GM12878 (cell line): ENCODE measurements at regions not wholly inside any gene's neighbourhood (a gene's known extent, or its start where the extent isn't known, plus 50 kb on each side); places are given as distances from the start of the nearest gene placed in this dataset.

Source experiments
- ATAC-seq: fragments of 200-7000 bp; cut with Tn5 transposase; 3 replicates; pipeline ENCODE4 v1.9.1; 2020; ENCODE audit warnings: mild to moderate bottlenecking, moderate library complexity
- BruUV-seq: library from RNA; stranded (reverse); fragments of 400-500 nt; replicated peaks from 2 replicates; lab custom pipeline; 2021; lab: Mats Ljungman, UMichigan
- CTCF ChIA-PET: fragments of 300-600 bp; sonication (Branson Sonifier 250); formaldehyde crosslinking; extraction: SDS; loops from one replicate; lab custom pipeline; 2021; ENCODE audit warnings: inconsistent platforms; lab: Yijun Ruan, JAX
- POLR2A ChIA-PET: fragments of 350-600 bp; formaldehyde crosslinking; extraction: SDS; loops from one replicate; lab custom pipeline; 2021; ENCODE audit warnings: inconsistent platforms; lab: Charles Lee
- RAD21 ChIA-PET: fragments of 300-600 bp; sonication (Branson Sonifier 250); formaldehyde crosslinking; loops from one replicate; lab custom pipeline; 2023; ENCODE audit warnings: antibody characterized with exemption; ENCODE audit not compliant: unreplicated experiment; lab: Charles Lee
- SMC1A ChIA-PET: fragments of 300-600 bp; sonication (Branson Sonifier 250); formaldehyde crosslinking; loops from one replicate; lab custom pipeline; 2023; ENCODE audit not compliant: unreplicated experiment, uncharacterized antibody; lab: Charles Lee
- DNase-seq: peaks from one replicate; pipeline ENCODE4 v3.0.0-alpha.2; 2011; ENCODE audit warnings: low read depth, low spot score
- FAIRE-seq: peaks from 3 replicates; lab custom pipeline; 2011; peaks lifted over from hg19 to GRCh38; lab: Jason Lieb, UNC
- H2AFZ ChIP-seq: 2 replicates; pipeline ENCODE4 v1.6.0; 2011; ENCODE audit warnings: low read depth, low read length, control low read depth; ENCODE audit not compliant: control insufficient read depth
- H3K27ac ChIP-seq: 2 replicates; pipeline ENCODE4 v1.5.1; 2011; ENCODE audit warnings: control low read depth; ENCODE audit not compliant: control insufficient read depth, insufficient read depth
- H3K27me3 ChIP-seq, 2 experiments: replicated peaks in 1 of 2; 2 replicates each; pipeline versions ENCODE4 v1.6.0 to v1.6.1; 2011; ENCODE audit warnings: low read length in 1 of 2; ENCODE audit not compliant: control insufficient read depth in 2 of 2, insufficient read depth in 2 of 2
- H3K36me3 ChIP-seq, 2 experiments: 2 replicates each; pipeline ENCODE4 v1.5.1; 2011; ENCODE audit warnings: low read length in 1 of 2; ENCODE audit not compliant: control insufficient read depth in 2 of 2, insufficient read depth in 2 of 2
- H3K4me1 ChIP-seq: 2 replicates; pipeline ENCODE4 v1.6.1; 2011; ENCODE audit warnings: mild to moderate bottlenecking, low read length, moderate library complexity, mixed read lengths; ENCODE audit not compliant: control insufficient read depth, insufficient read depth
- H3K4me2 ChIP-seq: 2 replicates; pipeline ENCODE4 v1.6.0; 2011; ENCODE audit warnings: control low read depth; ENCODE audit not compliant: control insufficient read depth, insufficient read depth
- H3K4me3 ChIP-seq: fragments of 200-600 bp; sonication (generic); 2 replicates; pipeline ENCODE4 v1.5.1; 2016
- H3K79me2 ChIP-seq: 2 replicates; pipeline ENCODE4 v1.6.0; 2011; ENCODE audit warnings: low read length; ENCODE audit not compliant: control insufficient read depth, insufficient read depth
- H3K9ac ChIP-seq: 2 replicates; pipeline ENCODE4 v1.8.0; 2011; ENCODE audit warnings: low read length, control low read depth, mixed read lengths; ENCODE audit not compliant: control insufficient read depth, insufficient read depth
- H3K9me3 ChIP-seq: replicated peaks from 3 replicates; pipeline ENCODE4 v1.5.1; 2011; ENCODE audit warnings: mild to moderate bottlenecking, low read length; ENCODE audit not compliant: control insufficient read depth, insufficient read depth
- H4K20me1 ChIP-seq: 2 replicates; pipeline ENCODE4 v1.6.0; 2011; ENCODE audit not compliant: control insufficient read depth, insufficient read depth
- ASH2L ChIP-seq: fragments of 300-600, 200-600 bp; sonication (generic); IDR thresholded peaks from 2 replicates; pipeline ENCODE4 v1.6.1; 2017; ENCODE audit warnings: low read depth, mild to moderate bottlenecking, borderline replicate concordance
- BHLHE40 ChIP-seq, 2 experiments: fragments of 450-650 bp in 1 of 2; IDR thresholded peaks; 2 replicates each; pipeline ENCODE4 v1.6.1; 2011 to 2017; ENCODE audit warnings: low read depth in 2 of 2, borderline replicate concordance in 1 of 2, improper control_type of control experiment in 1 of 2, low read length in 1 of 2, mild to moderate bottlenecking in 1 of 2
- BMI1 ChIP-seq: fragments of 450-650 bp; IDR thresholded peaks from 2 replicates; pipeline ENCODE4 v1.6.1; 2016; ENCODE audit warnings: mild to moderate bottlenecking, moderate library complexity, borderline replicate concordance
- CHD1 ChIP-seq: IDR thresholded peaks from 2 replicates; pipeline ENCODE4 v1.6.1; 2012; ENCODE audit warnings: low read depth, low read length, improper control_type of control experiment
- EZH2 ChIP-seq: IDR thresholded peaks from 2 replicates; pipeline ENCODE4 v1.6.1; 2012; ENCODE audit warnings: low read depth, mild to moderate bottlenecking, control low read depth, inconsistent platforms, low read length, borderline replicate concordance; ENCODE audit not compliant: control insufficient read depth
- IRF4 ChIP-seq: IDR thresholded peaks from 2 replicates; pipeline ENCODE4 v1.6.1; 2011; ENCODE audit warnings: low read depth, low read length
- MEF2B ChIP-seq: fragments of 450-650 bp; IDR thresholded peaks from 2 replicates; pipeline ENCODE4 v1.6.1; 2018; ENCODE audit warnings: mild to moderate bottlenecking, moderate library complexity; ENCODE audit not compliant: partially characterized antibody, poor library complexity, severe bottlenecking
- MTA2 ChIP-seq: fragments of 450-650 bp; IDR thresholded peaks from 2 replicates; pipeline ENCODE4 v1.6.1; 2016; ENCODE audit warnings: low read depth, mild to moderate bottlenecking, moderate library complexity
- NBN ChIP-seq: fragments of 450-650 bp; IDR thresholded peaks from 2 replicates; pipeline ENCODE4 v1.6.1; 2016
- PAX8 ChIP-seq: fragments of 450-650 bp; IDR thresholded peaks from 2 replicates; pipeline ENCODE4 v1.6.1; 2017; ENCODE audit warnings: mild to moderate bottlenecking, moderate library complexity
- PML ChIP-seq: IDR thresholded peaks from 2 replicates; pipeline ENCODE4 v1.6.1; 2012; ENCODE audit warnings: low read length, inconsistent platforms
- POLR2A ChIP-seq: IDR thresholded peaks from 2 replicates; pipeline ENCODE4 v1.6.1; 2011; ENCODE audit warnings: low read depth, mild to moderate bottlenecking, low read length
- RAD21 ChIP-seq: IDR thresholded peaks from 2 replicates; pipeline ENCODE4 v1.6.1; 2011; ENCODE audit warnings: mild to moderate bottlenecking, low read depth, low read length, moderate library complexity; ENCODE audit not compliant: insufficient read depth
- SMAD5 ChIP-seq: IDR thresholded peaks from 2 replicates; pipeline ENCODE4 v1.6.1; 2016; ENCODE audit warnings: antibody characterized with exemption, low read depth
- TBL1XR1 ChIP-seq: IDR thresholded peaks from 2 replicates; pipeline ENCODE4 v1.6.1; 2012; ENCODE audit warnings: low read depth, low read length, improper control_type of control experiment
- WGBS: methylation state at CpG from one replicate; pipeline ENCODE4 v1.1.6; 2016; ENCODE audit warnings: low lambda C conversion rate; ENCODE audit not compliant: insufficient replicate concordance, insufficient coverage; ENCODE audit errors: missing lambda C conversion rate; 5-methylcytosine and 5-hydroxymethylcytosine counted together
- in situ Hi-C: fragments of 300-500 bp; cut with MboI; formaldehyde crosslinking; loops from 9 replicates; pipeline ENCODE4 v1.14.3; 2018; ENCODE audit warnings: mixed read lengths
- intact Hi-C: fragments of 100-400 bp; cut with micrococcal nuclease; formaldehyde crosslinking; loops from one replicate; pipeline ENCODE4 v1.14.2; 2022; ENCODE audit not compliant: unreplicated experiment
- TF ChIP-seq, protein P1 (sequence below): fragments of 450-650 bp; IDR thresholded peaks from 2 replicates; pipeline ENCODE4 v1.6.1; 2017; ENCODE audit warnings: low read depth, mild to moderate bottlenecking, moderate library complexity
- TF ChIP-seq, protein P2 (sequence below): IDR thresholded peaks from 2 replicates; pipeline ENCODE4 v1.6.1; 2012; ENCODE audit warnings: low read depth, low read length, improper control_type of control experiment
- TF ChIP-seq, protein P3 (sequence below): fragments of 450-650 bp; IDR thresholded peaks from 2 replicates; pipeline ENCODE4 v1.6.1; 2016; ENCODE audit warnings: mild to moderate bottlenecking

DNA sequence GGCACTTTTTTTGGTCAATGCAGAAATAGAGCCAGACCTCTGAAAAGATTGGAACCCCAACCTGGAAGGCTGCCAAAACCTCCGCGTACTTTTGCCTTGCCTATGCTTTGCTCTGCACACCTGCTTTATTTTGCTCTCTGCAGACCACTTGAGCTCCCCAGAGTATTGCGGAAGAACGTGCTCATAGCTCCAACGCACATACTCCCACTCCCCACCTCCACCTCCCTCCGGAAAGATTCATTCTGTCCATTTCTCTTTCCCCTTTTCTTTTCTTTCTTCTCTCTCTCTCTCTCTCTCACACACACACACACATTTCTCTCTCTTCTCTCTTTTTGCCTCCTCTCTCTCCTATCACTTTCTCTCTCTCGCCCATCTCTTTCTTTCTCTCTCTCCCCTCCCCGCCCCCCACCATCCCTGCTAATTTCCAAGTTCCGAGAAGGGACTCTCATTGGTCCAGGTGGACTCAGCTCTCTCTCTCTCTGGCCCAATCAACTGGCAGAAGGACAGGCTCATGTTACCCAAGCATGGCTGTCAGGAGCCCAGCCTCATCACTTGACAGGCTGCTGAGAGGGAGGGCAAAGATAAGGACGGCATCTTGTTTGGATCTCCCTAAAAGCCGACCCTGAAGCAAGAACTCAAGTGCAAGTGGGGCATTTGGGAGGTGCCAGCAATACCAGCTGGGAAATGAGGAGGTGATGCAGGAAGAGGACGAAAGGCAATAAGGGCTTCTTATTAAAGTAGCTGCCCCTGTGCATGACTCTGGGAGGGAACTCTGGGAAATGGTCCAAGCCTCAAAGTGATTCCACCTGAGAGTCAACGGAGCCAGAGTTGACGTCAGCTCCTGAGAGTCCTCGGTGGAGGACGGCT, 246.1 kb downstream of the LY86 start:
- Histone ChIP-seq H3K4me2 (no peak overlapping the region), H3K4me1 (no peaks in the 10 kb centered on the region), H3K27ac (no peak overlapping the region), H3K79me2 (no peaks in the 10 kb centered on the region), H2AFZ (no peak overlapping the region), H3K9me3 (no peaks in the 10 kb centered on the region), H4K20me1 (no peaks in the 10 kb centered on the region), H3K4me3 (no peak overlapping the region), H3K27me3 (no peaks in the 10 kb centered on the region)
- no TSS peak for BruUV-seq
- no peak for ATAC-seq
- intact Hi-C loops, result no loop called here
- SMC1A ChIA-PET, result interaction anchor here (0.6 to 1.1 kb wide), 2 partner anchors 24 to 27 kb away, joined by 3 read pairs; no protein-coding TSS in a partner anchor
- RAD21 ChIA-PET, result interaction anchor here (0.6 kb wide), 1 partner anchor 11 kb away, joined by 3 read pairs; no protein-coding TSS in a partner anchor
- POLR2A ChIA-PET, result interaction anchor here (1.2 kb wide), 1 partner anchor 400 kb away, joined by 3 read pairs; no protein-coding TSS in a partner anchor
- 45% methylated on average over 16 of the region's 16 CpGs for WGBS
- TF ChIP-seq NBN, result peak; percentile 40; the same call in 1 of the 2 replicates
- TF ChIP-seq POLR2A, result no peak
- TF ChIP-seq, protein P1, sequence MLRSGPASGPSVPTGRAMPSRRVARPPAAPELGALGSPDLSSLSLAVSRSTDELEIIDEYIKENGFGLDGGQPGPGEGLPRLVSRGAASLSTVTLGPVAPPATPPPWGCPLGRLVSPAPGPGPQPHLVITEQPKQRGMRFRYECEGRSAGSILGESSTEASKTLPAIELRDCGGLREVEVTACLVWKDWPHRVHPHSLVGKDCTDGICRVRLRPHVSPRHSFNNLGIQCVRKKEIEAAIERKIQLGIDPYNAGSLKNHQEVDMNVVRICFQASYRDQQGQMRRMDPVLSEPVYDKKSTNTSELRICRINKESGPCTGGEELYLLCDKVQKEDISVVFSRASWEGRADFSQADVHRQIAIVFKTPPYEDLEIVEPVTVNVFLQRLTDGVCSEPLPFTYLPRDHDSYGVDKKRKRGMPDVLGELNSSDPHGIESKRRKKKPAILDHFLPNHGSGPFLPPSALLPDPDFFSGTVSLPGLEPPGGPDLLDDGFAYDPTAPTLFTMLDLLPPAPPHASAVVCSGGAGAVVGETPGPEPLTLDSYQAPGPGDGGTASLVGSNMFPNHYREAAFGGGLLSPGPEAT, result no peak
- no peak for TF ChIP-seq ASH2L
- no peak for TF ChIP-seq PML
- no peak for TF ChIP-seq CHD1
- TF ChIP-seq, protein P2, sequence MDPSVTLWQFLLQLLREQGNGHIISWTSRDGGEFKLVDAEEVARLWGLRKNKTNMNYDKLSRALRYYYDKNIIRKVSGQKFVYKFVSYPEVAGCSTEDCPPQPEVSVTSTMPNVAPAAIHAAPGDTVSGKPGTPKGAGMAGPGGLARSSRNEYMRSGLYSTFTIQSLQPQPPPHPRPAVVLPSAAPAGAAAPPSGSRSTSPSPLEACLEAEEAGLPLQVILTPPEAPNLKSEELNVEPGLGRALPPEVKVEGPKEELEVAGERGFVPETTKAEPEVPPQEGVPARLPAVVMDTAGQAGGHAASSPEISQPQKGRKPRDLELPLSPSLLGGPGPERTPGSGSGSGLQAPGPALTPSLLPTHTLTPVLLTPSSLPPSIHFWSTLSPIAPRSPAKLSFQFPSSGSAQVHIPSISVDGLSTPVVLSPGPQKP, result no peak
- no peak for TF ChIP-seq TBL1XR1
- TF ChIP-seq RAD21, result no peak
- TF ChIP-seq SMAD5, result no peak
- TF ChIP-seq, protein P3, sequence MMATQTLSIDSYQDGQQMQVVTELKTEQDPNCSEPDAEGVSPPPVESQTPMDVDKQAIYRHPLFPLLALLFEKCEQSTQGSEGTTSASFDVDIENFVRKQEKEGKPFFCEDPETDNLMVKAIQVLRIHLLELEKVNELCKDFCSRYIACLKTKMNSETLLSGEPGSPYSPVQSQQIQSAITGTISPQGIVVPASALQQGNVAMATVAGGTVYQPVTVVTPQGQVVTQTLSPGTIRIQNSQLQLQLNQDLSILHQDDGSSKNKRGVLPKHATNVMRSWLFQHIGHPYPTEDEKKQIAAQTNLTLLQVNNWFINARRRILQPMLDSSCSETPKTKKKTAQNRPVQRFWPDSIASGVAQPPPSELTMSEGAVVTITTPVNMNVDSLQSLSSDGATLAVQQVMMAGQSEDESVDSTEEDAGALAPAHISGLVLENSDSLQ, result no peak
- peak; percentile 27 for TF ChIP-seq MTA2
- no peak for TF ChIP-seq EZH2
- no peak for TF ChIP-seq PAX8
- TF ChIP-seq IRF4, result no peak
- peak; percentile 63 for TF ChIP-seq MEF2B
- TF ChIP-seq BMI1, result no peak
- TF ChIP-seq BHLHE40 (IDR thresholded peaks at IDR 0.05; ENCODE audit: borderline replicate concordance in 1 of 2, low read depth in 2 of 2, low read length in 1 of 2), result peak in 1 of 2 experiments; percentile 74; a peak in 2 of 4 replicates
- TF ChIP-seq, all 136 proteins: peak for 4
- no peak overlapping the region for H3K9ac ChIP-seq
- in situ Hi-C loops, result no loop called here
- CTCF ChIA-PET, result interaction anchor here (0.8 to 1.1 kb wide), 2 partner anchors 23 to 48 kb away, joined by 3 to 5 read pairs; no protein-coding TSS in a partner anchor
- no peaks in the 10 kb centered on the region for H3K36me3 ChIP-seq
- no peak for FAIRE-seq
- DNase-seq, result no peak
